ENCODE measurements at regions not wholly inside any gene's neighbourhood (a gene's known extent, or its start where the extent isn't known, plus 50 kb on each side); places are given as distances from the start of the nearest gene placed in this dataset.
"Not testable (repeated sequence)": the region's sequence is repeated elsewhere in the genome, so short reads cannot be mapped to it uniquely, and the experiment has no call there.

DNA sequence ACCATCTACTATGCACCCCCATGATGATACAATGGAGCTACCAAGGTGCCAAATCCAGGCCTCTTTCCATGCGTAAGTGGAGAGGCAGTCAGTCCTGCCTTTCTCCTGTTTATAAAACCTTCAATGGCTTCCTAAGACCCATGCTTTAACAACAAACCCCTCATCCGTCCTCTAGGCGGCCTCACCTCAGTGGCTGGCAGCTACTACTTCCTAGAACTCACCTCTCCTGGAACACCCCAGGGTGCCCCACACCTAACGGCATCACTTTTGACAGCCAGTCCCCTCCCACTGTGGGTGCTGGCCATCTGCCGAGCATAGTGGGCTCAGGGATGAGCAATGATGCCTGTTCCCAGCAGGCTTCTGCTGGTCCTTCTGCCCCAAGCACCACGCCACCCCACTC, 80.0 kb upstream of the TAB2 start:
- no peak for DNase-seq (ENCODE audit: low read depth in 2 of 2)

DNA sequence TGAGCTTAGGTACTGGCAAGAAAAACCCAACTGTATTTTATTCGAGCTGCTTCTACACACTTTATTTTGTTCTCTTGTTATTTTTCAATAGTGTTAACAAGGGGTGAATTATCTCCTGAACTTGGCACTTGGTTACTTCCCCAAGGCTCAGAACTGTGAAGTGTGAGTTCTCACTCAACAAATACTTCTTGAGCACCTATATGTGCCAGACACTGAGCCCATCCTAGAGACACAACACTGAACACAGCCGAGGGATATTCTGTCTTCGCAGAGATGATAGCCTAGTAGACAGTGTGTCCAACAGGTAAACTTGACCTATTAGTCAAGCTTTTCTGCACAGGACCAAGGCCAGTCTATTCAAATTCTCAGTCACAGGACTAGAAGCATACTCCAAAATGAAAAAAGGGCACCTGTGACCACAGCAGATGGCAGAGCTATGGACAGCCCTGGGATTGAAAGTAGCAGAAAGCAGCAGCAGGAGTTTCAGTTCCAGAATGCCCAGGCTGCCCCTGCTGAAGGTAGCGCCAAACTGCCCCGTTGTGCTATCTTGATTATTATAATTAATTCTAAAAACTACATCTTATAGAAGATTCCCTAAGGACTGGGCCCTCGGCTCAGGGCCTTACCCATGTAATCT, 77.8 kb upstream of the TAB2 start:
- no peak for DNase-seq (ENCODE audit: low read depth in 2 of 2)

DNA sequence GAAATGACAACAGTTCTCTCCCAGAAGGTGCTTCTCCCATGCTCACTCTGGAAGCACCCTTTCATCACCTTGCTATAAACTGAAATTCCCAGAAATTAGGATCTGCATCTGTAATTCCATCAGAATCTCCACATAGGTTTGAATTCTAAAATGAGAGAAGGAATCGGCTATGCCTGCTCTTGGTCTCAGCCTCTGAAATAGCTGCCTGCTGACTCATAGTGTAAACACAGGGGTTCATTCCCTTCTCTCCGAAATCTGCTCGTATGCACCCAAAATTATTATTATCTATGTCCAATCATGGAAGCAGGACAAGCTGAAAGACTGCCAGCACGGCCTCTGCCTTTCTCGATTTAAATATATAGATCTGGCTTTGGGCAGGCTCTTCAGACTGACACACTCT, 74.6 kb upstream of the TAB2 start:
- no peak for DNase-seq (ENCODE audit: low read depth in 2 of 2)

DNA sequence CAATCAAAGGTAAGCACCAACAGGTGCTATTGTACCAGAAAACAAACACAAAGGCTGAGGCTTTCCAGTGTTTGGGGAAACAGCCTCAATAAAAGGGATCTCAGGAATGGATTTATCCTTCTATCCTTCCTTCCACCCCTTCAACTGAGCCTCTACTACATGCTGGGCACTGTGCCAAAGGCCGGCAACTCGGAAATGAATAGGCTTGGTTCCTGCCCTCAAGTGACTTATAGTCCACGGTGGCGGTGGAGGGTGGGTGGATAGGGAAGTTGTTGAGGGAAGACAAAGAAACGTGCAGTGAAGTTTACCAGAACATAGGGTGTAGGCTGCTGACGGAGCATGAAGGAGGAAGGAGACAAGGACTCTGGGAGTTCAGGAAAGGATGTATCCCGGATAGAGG, 73.4 kb upstream of the TAB2 start:
- DNase-seq (ENCODE audit: low read depth in 2 of 2) = no peak

DNA sequence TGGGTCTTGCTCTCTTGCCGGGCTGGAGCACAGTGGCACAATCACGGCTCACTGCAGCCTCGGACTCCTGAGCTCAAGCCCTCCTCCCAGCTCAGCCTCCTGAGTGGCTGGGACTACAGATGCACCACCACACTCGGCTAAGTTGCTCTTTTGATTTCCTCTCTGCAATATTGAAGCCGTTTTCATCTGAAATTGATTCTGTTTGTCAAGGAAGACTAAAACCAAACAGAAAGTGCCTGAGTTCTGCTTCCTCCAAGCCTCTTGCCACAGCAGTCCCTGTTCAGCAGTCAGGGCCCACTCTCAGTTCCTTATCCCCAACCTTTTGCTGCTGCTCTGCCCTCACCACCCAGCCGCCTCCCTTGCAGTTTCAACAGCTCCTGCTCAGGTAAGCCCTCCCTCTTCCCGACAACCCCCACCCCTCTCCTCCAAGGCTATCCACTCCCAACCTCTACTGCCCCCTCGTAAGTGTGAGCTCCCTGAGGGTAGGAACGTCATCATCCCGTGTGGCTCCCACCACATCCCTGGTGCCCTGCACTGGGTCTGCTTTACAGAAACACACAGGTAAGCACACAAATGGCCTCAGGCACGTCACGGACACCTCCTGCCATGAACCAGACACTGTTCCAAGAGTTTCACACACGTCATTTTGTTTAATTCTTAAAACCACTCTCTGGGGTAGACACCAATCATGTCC, 70.7 kb upstream of the TAB2 start:
- DNase-seq (ENCODE audit: low read depth in 2 of 2) = no peak

DNA sequence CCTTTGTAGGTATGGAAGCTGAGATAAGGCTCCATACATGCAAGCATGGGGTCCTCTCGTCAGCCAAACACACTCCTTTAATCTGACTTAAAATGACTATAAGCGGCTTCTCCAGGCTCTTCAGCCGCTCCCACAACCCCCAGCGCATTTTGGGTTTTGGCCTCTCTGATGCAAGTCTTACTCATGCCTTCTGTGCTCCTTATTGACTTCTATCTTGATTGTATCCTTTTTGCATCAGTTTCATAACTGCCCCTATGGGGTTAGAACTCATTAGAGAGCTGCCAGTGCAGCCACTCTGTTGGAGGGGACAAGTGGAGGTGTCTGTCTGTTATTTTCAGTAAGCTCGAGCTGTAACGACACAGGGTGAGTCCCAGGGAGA, 70.1 kb upstream of the TAB2 start:
- DNase-seq (ENCODE audit: low read depth in 2 of 2) = no peak

DNA sequence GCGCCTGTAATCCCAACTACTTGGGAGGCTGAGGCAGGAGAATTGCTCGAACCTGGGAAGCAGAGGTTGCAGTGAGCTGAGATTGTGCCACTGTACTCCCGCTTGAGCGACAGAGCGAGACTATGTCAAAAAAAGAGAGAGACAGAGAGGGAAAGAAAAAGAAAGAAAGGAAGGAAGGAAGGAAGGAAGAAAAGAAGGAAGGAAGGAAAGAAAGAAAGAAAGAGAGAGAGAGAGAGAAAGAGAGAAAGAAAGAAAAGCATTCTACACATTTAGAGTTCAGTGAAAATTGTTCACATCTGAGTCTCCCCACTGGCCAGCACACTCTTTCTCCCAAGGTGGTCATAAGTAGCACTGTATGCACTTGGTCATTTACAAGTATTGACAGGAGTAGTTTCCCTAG, 69.2 kb upstream of the TAB2 start:
- not testable (repeated sequence) for DNase-seq (ENCODE audit: low read depth in 2 of 2)

DNA sequence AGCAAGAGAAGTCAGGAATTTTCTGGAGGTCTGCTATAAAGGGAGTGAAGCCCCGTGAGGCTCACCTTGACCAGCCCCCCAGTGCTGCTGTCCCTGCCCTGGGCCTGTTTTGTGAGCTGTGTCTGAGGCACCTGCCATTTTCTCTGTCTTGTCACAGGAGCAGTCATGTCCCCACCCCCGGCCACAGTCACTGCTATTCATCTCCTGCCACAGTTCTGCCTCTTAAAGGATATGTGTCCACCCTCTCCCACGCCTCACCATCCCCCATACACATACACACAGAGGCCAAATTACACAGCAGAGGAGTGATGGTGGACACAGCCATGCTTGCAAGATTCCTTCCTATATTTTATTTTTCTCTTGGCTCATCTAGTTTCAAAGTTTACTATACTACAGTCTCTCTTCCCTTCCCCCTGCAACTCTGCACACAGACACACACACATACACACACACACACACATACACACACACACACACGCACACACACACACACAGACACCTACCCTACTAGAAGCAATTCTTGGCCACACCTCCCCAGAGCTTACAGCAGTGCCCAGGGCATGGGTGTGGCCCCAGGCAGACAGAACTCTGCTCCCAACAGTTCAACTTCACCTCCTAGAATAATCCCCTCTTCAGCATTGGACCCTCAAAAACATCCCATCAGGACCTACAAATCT, 68.7 kb upstream of the TAB2 start:
- no peak for DNase-seq (ENCODE audit: low read depth in 2 of 2)

DNA sequence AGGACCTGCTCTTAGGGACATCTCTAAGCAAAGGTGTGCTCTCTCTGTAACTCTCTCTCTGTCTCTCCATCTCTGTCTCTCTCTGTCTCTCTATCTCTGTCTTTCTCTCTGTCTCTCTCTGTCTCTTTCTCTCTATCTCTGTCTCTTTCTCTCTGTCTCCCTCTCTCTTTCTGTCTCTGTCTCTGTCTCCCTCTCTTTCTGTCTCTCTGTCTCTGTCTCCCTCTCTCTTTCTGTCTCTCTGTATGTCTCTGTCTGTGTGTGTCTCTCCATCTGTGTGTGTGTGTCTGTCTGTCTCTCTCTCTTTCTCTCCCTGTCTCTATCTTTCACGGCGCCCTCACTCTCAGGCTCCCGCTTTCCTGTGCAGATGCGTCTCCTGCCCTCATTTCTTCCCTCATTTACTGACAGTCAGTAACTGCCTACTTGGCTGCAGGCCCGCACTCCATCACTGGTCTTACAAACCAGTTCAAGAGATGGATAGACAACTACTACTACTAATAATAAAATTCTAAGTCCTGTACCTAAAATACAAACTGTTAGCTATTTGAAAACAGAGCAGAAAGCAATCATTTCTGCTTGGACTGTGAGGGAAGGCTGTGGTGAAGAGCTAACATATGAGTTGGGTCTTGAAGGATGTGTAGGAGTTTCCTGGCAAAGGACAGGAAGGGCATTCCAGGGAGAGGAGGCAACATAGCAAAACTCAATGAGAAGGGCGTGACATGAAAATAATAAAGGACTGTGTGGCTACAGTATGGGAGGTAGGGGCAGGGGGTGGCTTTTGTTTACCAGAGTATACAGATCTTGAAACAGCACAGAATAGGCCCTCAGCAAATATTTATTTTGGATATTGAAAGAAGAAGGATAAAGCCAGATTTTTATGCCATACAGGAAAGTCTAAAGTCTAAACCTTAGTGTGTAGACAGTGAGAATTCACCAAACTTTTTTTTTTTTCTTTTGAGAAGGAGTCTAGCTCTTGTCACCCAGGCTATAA, 67.8 kb upstream of the TAB2 start:
- DNase-seq (ENCODE audit: low read depth in 2 of 2) = no peak

DNA sequence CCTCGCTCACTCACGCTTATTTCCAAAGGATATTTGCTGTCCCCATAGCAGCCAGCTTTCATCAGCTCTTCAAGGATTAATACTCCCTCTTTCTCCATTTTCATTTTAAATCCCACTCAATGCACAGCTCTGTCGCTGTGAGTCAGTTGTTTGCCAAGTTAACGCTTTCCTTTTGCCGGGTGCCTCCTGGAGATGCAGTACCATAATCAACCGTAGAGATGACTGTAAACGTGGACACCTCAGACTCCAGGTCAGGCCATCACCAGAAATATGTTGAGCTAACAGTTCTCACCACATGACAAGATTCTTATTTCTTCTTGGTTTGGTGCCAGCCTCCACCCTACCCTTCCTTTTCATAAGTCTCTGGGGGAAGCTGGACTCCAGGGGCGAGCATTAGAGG, 66.6 kb upstream of the TAB2 start:
- no peak for DNase-seq (ENCODE audit: low read depth in 2 of 2)

DNA sequence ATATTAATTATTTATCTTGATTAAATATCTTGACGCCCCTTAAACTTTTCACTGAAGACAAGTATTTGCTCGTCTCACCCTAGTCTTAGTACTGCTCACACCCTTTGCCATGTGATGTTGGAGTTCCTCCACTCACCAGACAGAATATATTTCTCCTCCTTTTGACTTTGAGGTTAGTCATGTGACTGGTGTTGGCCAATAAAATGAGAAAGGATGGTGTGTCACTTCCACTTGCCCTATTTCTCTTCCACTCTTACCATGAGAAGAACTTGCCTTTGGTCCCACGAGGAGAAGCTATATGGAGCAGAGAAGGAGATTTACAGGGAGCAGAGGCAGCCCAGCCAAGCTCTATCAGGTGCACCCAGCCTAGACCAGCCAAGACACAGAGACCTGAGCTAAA, 64.9 kb upstream of the TAB2 start:
- no peak for DNase-seq (ENCODE audit: low read depth in 2 of 2)

DNA sequence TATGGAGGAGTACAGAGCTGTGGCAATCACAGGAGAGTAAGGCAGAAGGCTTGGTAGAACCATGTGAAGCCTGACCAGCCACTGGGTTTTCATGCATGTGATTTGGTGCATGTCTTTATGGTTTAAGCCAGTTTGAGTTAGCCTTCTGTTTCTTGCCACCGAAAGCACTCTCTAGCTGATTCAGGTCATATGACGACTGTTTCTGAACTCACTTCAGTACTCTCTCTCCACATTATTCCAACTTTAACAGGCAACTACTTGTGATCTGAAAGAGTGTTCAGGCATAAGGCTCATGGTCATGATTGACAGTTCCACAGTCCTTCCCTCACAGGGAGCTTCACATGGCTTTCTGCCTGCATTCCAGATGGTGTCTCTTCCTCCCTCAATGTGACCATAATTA, 63.3 kb upstream of the TAB2 start:
- no peak for DNase-seq (ENCODE audit: low read depth in 2 of 2)

DNA sequence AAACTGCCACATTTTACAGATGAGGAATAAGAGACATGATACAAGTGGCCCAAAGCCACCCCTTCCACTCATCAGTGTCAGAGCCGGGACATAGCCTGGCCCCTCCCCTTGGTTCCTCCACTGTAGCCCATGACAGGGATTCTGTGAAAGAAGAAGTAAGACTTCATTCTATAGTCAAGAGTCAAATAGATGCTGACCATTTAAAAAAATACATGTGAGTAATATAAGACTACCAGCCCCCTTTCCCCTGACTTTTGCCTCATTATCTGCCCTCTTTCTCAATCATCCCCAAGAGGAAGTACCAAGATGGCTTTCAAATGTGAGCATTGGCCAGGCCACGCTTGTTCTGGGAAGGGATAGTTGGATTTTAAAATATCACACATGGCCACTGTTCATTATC, 57.8 kb upstream of the TAB2 start:
- no peak for DNase-seq (ENCODE audit: low read depth in 2 of 2)

DNA sequence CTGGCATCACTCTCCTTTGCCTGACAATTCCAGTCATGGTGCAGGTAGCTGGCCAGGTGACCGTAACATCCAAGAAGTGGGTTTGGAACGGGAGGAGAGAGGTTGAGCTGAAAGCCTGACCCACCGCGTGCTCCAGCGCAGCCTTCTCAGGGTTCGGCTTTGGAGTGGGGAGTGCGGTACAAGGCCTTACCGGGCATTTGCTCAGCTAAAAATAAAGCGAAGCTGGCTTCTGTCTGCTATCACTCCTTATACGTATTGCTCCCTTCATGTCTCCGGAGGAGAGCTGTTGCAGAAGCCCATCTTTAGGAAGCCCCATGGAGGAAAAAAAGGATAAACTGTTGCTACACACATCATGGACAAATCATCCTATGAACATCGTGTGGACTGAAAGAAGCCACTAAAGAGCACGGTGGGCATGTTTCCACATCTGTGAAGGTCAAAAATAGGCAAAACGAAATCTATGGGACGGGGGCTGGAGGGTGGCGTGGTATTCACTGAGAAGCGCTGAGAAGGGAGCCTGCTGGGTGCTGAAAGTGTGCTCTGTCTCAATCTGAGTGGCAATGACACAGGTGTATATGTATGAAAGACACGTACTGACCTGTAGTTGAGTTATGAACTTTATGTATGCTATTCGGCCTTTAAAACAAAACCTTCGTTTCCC, 57.2 kb upstream of the TAB2 start:
- DNase-seq (ENCODE audit: low read depth in 2 of 2) = no peak

DNA sequence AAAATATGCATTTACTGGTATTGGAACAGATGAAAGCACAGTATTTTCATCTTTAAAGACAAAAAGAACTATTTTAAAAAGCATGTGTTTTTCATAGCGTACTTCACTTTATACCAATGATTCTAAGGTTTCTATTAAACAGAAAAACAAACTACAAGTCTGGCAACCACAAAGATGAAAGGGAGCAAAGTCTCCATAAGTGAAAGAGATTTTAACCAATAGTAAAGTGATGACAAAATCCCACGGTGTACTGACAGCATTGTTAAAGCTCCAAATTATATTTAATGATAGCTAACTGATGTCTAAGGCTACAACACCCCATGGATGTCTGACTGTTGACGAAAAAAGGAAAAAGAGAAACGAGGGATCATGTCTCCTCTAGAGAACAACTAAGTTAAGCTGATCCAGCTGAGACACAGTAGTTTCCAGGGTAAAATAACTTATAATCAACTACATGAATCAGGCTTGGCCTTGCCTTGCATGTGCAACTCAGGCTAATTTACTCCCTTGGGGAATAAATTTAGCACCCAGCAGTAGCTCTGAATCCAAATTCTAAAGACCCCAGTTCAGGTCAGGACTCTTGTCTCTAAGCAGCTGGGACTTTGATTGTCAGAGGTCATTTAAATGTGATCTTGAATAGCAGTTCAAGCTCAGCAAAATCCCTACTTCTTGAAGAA, 56.0 kb upstream of the TAB2 start:
- DNase-seq (ENCODE audit: low read depth in 2 of 2) = no peak

DNA sequence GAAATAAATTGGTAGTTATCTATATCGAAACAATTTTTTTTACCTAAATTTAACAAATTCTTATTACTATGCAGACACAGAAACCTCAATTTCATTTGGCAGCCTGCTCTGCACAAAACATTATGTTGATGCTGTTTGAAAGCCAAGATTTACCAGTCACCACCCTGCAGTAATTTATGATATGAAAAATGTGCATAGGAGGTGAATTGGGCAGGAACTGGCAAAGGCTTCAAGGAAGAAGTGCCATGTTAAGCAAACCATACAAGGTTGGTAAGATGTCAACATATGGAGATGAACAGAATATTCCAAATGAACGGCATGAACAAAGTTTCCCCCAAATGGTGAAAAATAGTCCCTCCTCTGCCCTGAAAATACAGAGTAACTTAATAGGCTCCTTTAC, 54.2 kb upstream of the TAB2 start:
- no peak for DNase-seq (ENCODE audit: low read depth in 2 of 2)

DNA sequence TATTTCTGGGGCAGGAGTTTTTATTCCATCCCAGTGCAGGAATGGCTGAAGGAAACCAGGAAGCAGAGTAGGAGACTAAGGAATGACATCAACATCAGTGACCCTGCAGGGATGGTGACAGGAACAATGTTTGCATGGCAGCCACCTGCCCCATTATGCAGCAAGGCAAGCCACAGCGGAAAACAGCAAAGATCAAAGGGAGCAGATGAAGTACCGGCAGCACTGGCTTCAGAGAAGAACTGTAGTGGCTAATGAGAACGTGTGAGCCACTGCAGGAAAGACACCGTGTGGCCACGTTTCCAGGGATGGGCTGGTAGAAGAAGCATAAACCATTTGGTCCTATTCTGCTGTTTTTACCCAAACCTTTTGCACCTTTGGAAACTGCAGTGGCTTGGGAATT, 52.9 kb upstream of the TAB2 start:
- DNase-seq (ENCODE audit: low read depth in 2 of 2) = no peak

DNA sequence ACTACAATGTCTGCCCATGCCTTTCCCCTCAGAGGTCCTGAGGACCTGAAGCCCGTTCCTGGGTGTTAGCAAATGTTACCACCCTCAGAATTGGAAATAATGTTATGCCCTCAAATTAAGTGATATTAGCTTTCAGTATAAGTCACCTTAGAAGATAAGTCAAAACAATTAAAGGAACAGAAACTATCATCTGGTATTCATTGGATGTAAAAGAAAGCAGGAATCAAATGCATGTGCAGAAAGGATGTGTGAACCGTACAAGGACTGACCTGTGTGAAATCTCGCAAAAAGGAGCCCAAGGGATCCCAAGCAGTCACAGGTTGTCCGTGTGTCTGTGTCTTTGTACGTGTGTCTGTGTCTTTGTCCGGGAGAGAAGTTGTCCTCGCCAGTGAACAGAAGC, 51.6 kb upstream of the TAB2 start:
- DNase-seq (ENCODE audit: low read depth in 2 of 2) = no peak

DNA sequence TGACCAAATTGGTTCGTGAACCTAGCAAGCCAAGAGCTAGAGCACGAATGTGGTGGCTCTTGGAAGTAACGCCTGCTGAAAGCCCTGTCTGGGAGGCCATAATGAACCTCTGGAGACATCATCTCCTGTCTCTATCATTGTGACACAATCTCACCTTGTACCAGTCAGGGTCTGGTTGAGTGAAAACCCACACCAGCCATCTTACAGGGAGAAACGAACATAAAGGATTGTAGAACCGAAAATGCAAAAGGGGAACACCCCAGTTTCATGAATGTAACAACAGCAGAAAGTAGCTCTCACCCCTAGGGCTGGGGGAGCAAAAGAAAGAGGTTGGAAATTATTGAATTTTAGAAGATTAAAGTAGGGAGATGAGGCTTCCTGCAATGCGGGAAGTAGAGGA, 50.9 kb upstream of the TAB2 start:
- DNase-seq (ENCODE audit: low read depth in 2 of 2) = no peak

DNA sequence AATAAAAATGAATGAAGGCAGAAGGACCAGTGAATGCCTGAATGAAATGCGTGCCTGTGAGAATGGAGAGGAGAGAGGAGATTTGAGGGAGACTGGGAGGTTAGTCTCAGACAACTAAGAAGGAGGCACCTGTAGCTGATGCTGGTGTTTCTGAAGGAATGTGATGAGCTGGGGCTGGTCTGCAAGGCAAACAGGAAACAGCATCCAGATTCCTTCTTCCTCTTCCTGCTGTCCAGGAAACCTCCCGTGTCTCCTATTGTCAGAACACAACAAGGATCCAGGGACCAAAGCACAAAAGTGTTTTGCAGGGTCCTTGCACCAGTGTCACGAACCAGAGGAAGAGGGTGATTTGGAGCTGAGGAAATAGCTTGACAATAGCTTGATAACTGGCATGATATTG, 50.4 kb upstream of the TAB2 start:
- DNase-seq (ENCODE audit: low read depth in 2 of 2) = no peak

DNA sequence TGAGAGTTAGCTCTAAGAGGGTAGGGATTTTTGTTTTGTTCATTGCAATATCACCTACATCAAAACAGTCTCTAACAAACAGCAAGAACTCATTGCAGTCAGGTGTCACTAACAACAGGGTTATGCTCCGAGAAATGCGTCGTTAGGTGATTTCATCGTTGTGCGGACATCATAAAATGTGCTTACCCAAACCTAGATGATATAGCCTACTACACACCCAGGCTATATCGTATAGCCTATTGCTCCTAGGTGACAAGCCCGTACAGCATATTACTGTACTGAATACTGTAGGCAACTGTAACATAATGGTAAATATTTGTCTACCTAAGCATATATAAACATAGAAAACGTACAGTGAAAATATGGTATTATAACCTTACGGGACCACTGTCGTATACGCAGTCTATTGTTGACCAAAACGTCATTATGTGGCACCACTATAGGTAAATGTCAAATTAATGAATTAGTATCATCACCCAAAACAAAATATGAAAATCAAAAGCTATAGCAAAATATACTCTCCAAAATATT, 49.9 kb upstream of the TAB2 start:
- no peak for DNase-seq (ENCODE audit: low read depth in 2 of 2)

Data from stimulated activated CD8-positive, alpha-beta memory T cell treated with anti-CD3 and anti-CD28 coated beads, Interleukin-15, amount 100 ng/mL, for 48 hours (primary cell).